Activated CD8-positive, alpha-beta memory T cell treated with anti-CD3 and anti-CD28 coated beads, Interleukin-2, amount 10 ng/mL, durations not matched to agents 7 days and 5 days (primary cell): ENCODE measurements at regions not wholly inside any gene's neighbourhood (a gene's known extent, or its start where the extent isn't known, plus 50 kb on each side); places are given as distances from the start of the nearest gene placed in this dataset.
"Not testable (repeated sequence)": the region's sequence is repeated elsewhere in the genome, so short reads cannot be mapped to it uniquely, and the experiment has no call there.

Source experiments
- ATAC-seq: fragments of 150-1000 bp; cut with Tn5 transposase; one replicate; pipeline ENCODE4 v1.10.0; 2021; ENCODE audit warnings: moderate library complexity
- CTCF ChIA-PET: fragments of 350-600 bp; sonication (Branson Sonifier 250); formaldehyde crosslinking; loops from one replicate; lab custom pipeline; 2021; ENCODE audit warnings: antibody characterized with exemption; lab: Charles Lee
- DNase-seq: peaks from one replicate; pipeline ENCODE4 v3.0.0-alpha.2; 2020
- H3K27ac Mint-ChIP-seq: one replicate; pipeline ENCODE4 v1.8.0; 2021; ENCODE audit warnings: mild to moderate bottlenecking, mixed read lengths
- H3K27me3 Mint-ChIP-seq: one replicate; pipeline ENCODE4 v1.8.0; 2021; ENCODE audit warnings: mixed read lengths
- H3K36me3 Mint-ChIP-seq: one replicate; pipeline ENCODE4 v1.8.0; 2021; ENCODE audit warnings: mild to moderate bottlenecking, mixed read lengths
- H3K4me1 Mint-ChIP-seq: one replicate; pipeline ENCODE4 v1.8.0; 2021; ENCODE audit warnings: mixed read lengths
- H3K4me3 Mint-ChIP-seq: one replicate; pipeline ENCODE4 v1.8.0; 2021; ENCODE audit warnings: mild to moderate bottlenecking, moderate library complexity, mixed read lengths
- H3K9me3 Mint-ChIP-seq: one replicate; pipeline ENCODE4 v1.8.0; 2022; ENCODE audit warnings: low read depth, mixed read lengths

GRCh38 chr5:110005907-110006562 lies 316.3 kb downstream of the MAN2A1 start:
- DNase-seq, H3K9me3 Mint-ChIP-seq, H3K4me3 Mint-ChIP-seq, ATAC-seq, H3K27ac Mint-ChIP-seq, CTCF ChIA-PET, H3K27me3 Mint-ChIP-seq, H3K4me1 Mint-ChIP-seq, H3K36me3 Mint-ChIP-seq: not testable (repeated sequence)

- Mint-ChIP-seq H3K9me3 (no peaks in the 10 kb centered on the region), H3K27ac (no peak overlapping the region), H3K36me3 (no peaks in the 10 kb centered on the region), H3K27me3 (no peaks in the 10 kb centered on the region), H3K4me1 (no peaks in the 10 kb centered on the region), H3K4me3 (no peak overlapping the region)
- ATAC-seq (no peak), DNase-seq (no peak)
- CTCF ChIA-PET, result interaction anchor here (0.6 kb wide), 1 partner anchor 47 kb away, joined by 4 read pairs; no protein-coding TSS in a partner anchor
These were observed 317.4 kb downstream of the MAN2A1 start for GRCh38 chr5:110007101-110007500.

- Mint-ChIP-seq H3K4me3 (no peak overlapping the region), H3K4me1 (no peaks in the 10 kb centered on the region), H3K27me3 (peaks cover 2% of the 10 kb centered on the region), H3K27ac (no peak overlapping the region), H3K9me3 (no peaks in the 10 kb centered on the region), H3K36me3 (no peaks in the 10 kb centered on the region)
- CTCF ChIA-PET, result no interaction called here
- DNase-seq (no peak), ATAC-seq (no peak)
These were observed 318.4 kb downstream of the MAN2A1 start for GRCh38 chr5:110008131-110008530.

- CTCF ChIA-PET, result no interaction called here
- no peak for ATAC-seq
These were observed 322.4 kb downstream of the MAN2A1 start for GRCh38 chr5:110012145-110012544.

GRCh38 chr5:110013017-110013416 lies 323.3 kb downstream of the MAN2A1 start:
- Mint-ChIP-seq H3K27me3 (peaks cover 3% of the 10 kb centered on the region), H3K27ac (no peak overlapping the region), H3K4me1 (no peaks in the 10 kb centered on the region), H3K36me3 (no peaks in the 10 kb centered on the region), H3K4me3 (no peak overlapping the region), H3K9me3 (no peaks in the 10 kb centered on the region)
- no peak for DNase-seq
- no peak for ATAC-seq
- CTCF ChIA-PET, result no interaction called here

More at GRCh38 chr5:110012145-110012544, 322.4 kb downstream of the MAN2A1 start:
- Mint-ChIP-seq H3K9me3 (no peaks in the 10 kb centered on the region), H3K27me3 (peaks cover 3% of the 10 kb centered on the region), H3K4me3 (no peak overlapping the region), H3K36me3 (no peaks in the 10 kb centered on the region), H3K27ac (no peak overlapping the region), H3K4me1 (no peaks in the 10 kb centered on the region)
- DNase-seq, result no peak

- CTCF ChIA-PET, result no interaction called here
- ATAC-seq, result no peak
- H3K4me1 Mint-ChIP-seq, result no peaks in the 10 kb centered on the region
- H3K4me3 Mint-ChIP-seq, result no peak overlapping the region
- H3K27me3 Mint-ChIP-seq, result peaks cover 3% of the 10 kb centered on the region
- no peaks in the 10 kb centered on the region for H3K36me3 Mint-ChIP-seq
- H3K9me3 Mint-ChIP-seq, result no peaks in the 10 kb centered on the region
- no peak for DNase-seq
- no peak overlapping the region for H3K27ac Mint-ChIP-seq
These were observed 328.1 kb downstream of the MAN2A1 start for GRCh38 chr5:110017854-110018253.

GRCh38 chr5:110018509-110018908 lies 328.8 kb downstream of the MAN2A1 start:
- H3K27me3 Mint-ChIP-seq, result no peaks in the 10 kb centered on the region
- H3K4me3 Mint-ChIP-seq, result no peak overlapping the region
- no peak overlapping the region for H3K27ac Mint-ChIP-seq
- H3K36me3 Mint-ChIP-seq, result no peaks in the 10 kb centered on the region
- H3K9me3 Mint-ChIP-seq, result no peaks in the 10 kb centered on the region
- CTCF ChIA-PET, result no interaction called here
- DNase-seq (no peak), ATAC-seq (no peak)
- H3K4me1 Mint-ChIP-seq, result no peaks in the 10 kb centered on the region

GRCh38 chr5:110019119-110019518 lies 329.4 kb downstream of the MAN2A1 start:
- no peak for ATAC-seq
- H3K27me3 Mint-ChIP-seq, result no peaks in the 10 kb centered on the region
- H3K4me1 Mint-ChIP-seq, result no peaks in the 10 kb centered on the region
- H3K9me3 Mint-ChIP-seq, result no peaks in the 10 kb centered on the region
- no peak for DNase-seq
- no peak overlapping the region for H3K4me3 Mint-ChIP-seq
- H3K36me3 Mint-ChIP-seq, result no peaks in the 10 kb centered on the region
- H3K27ac Mint-ChIP-seq, result no peak overlapping the region
- CTCF ChIA-PET, result no interaction called here

GRCh38 chr5:110019780-110020179 lies 330.1 kb downstream of the MAN2A1 start:
- Mint-ChIP-seq H3K9me3 (no peaks in the 10 kb centered on the region), H3K27me3 (no peaks in the 10 kb centered on the region), H3K4me1 (no peaks in the 10 kb centered on the region), H3K4me3 (no peak overlapping the region), H3K36me3 (no peaks in the 10 kb centered on the region), H3K27ac (no peak overlapping the region)
- CTCF ChIA-PET, result interaction anchor here (1.0 kb wide), 1 partner anchor 8 kb away, joined by 4 read pairs; no protein-coding TSS in a partner anchor
- no peak for ATAC-seq
- no peak for DNase-seq

GRCh38 chr5:110021251-110021650 lies 331.5 kb downstream of the MAN2A1 start:
- CTCF ChIA-PET, result no interaction called here
- Mint-ChIP-seq H3K27ac (no peak overlapping the region), H3K4me3 (no peak overlapping the region), H3K4me1 (no peaks in the 10 kb centered on the region), H3K36me3 (no peaks in the 10 kb centered on the region), H3K9me3 (no peaks in the 10 kb centered on the region), H3K27me3 (no peaks in the 10 kb centered on the region)
- ATAC-seq (no peak), DNase-seq (no peak)

GRCh38 chr5:110025160-110025559 lies 335.4 kb downstream of the MAN2A1 start:
- H3K4me1 Mint-ChIP-seq, result peaks cover 6% of the 10 kb centered on the region
- H3K27ac Mint-ChIP-seq, result no peak overlapping the region
- no peaks in the 10 kb centered on the region for H3K36me3 Mint-ChIP-seq
- no peak overlapping the region for H3K4me3 Mint-ChIP-seq
- DNase-seq (no peak), ATAC-seq (no peak)
- CTCF ChIA-PET, result no interaction called here
- no peaks in the 10 kb centered on the region for H3K9me3 Mint-ChIP-seq
- H3K27me3 Mint-ChIP-seq, result no peaks in the 10 kb centered on the region

- H3K36me3 Mint-ChIP-seq, result no peaks in the 10 kb centered on the region
- no peaks in the 10 kb centered on the region for H3K9me3 Mint-ChIP-seq
- no peak overlapping the region for H3K4me3 Mint-ChIP-seq
- ATAC-seq (no peak), DNase-seq (no peak)
- peaks cover 8% of the 10 kb centered on the region for H3K4me1 Mint-ChIP-seq
- no peaks in the 10 kb centered on the region for H3K27me3 Mint-ChIP-seq
- H3K27ac Mint-ChIP-seq, result no peak overlapping the region
- CTCF ChIA-PET, result no interaction called here
These were observed 338.0 kb downstream of the MAN2A1 start for GRCh38 chr5:110027527-110028322.

- DNase-seq (no peak), ATAC-seq (no peak)
- no peaks in the 10 kb centered on the region for H3K27me3 Mint-ChIP-seq
- CTCF ChIA-PET, result no interaction called here
- H3K9me3 Mint-ChIP-seq, result no peaks in the 10 kb centered on the region
- H3K4me1 Mint-ChIP-seq, result peaks cover 8% of the 10 kb centered on the region
- no peaks in the 10 kb centered on the region for H3K36me3 Mint-ChIP-seq
- H3K27ac Mint-ChIP-seq, result no peak overlapping the region
- no peak overlapping the region for H3K4me3 Mint-ChIP-seq
These were observed 341.8 kb downstream of the MAN2A1 start for GRCh38 chr5:110031402-110032140.
